Stomach (tissue), 4 donors: ENCODE measurements at regions not wholly inside any gene's neighbourhood (a gene's known extent, or its start where the extent isn't known, plus 50 kb on each side); places are given as distances from the start of the nearest gene placed in this dataset.
"Not testable (repeated sequence)": the region's sequence is repeated elsewhere in the genome, so short reads cannot be mapped to it uniquely, and the experiment has no call there.

Experiments used
- POLR2A ChIP-seq, 4 donors: fragments of 450-650 bp; IDR thresholded peaks; one replicate each; pipeline ENCODE4 v1.6.1; 2016; ENCODE audit warnings: antibody characterized with exemption in 4 of 4, control low read depth in 2 of 4, mild to moderate bottlenecking in 1 of 4, moderate library complexity in 1 of 4
- TF ChIP-seq, protein P1 (sequence below), 7 experiments: fragments of 450-650 bp in 4 of 7; fragments of 200-600 bp in 3 of 7; sonication (generic) in 3 of 7; IDR thresholded peaks; one replicate each; pipeline ENCODE4 v1.5.1; 2016 to 2019; ENCODE audit warnings: antibody characterized with exemption in 7 of 7, control low read depth in 2 of 7, mild to moderate bottlenecking in 1 of 7

DNA sequence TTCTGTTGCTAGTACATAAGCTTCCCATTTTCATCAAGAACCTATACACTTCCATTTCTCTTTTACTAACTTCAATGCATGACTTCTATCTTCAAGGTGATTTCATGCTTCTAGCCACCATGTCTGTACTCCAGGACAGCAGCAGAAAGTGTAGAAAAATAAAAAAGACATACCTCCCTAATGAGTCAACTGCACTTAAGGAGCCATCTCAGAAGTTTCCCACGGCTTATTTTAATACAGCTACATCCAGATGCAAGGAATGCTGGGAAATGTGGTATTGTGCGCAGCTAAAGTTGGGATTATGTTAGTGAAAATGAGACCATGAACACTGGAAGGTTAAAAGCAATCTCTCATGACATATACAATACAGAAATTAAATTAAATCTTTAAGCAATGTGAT lies 264.7 kb upstream of the ZNF322 start:
- TF ChIP-seq POLR2A (IDR thresholded peaks at IDR 0.05): not testable (repeated sequence)
- TF ChIP-seq, protein P1, sequence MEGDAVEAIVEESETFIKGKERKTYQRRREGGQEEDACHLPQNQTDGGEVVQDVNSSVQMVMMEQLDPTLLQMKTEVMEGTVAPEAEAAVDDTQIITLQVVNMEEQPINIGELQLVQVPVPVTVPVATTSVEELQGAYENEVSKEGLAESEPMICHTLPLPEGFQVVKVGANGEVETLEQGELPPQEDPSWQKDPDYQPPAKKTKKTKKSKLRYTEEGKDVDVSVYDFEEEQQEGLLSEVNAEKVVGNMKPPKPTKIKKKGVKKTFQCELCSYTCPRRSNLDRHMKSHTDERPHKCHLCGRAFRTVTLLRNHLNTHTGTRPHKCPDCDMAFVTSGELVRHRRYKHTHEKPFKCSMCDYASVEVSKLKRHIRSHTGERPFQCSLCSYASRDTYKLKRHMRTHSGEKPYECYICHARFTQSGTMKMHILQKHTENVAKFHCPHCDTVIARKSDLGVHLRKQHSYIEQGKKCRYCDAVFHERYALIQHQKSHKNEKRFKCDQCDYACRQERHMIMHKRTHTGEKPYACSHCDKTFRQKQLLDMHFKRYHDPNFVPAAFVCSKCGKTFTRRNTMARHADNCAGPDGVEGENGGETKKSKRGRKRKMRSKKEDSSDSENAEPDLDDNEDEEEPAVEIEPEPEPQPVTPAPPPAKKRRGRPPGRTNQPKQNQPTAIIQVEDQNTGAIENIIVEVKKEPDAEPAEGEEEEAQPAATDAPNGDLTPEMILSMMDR (IDR thresholded peaks at IDR 0.05): not testable (repeated sequence)
